IPS DF 6.9 (cell line): ENCODE measurements at regions not wholly inside any gene's neighbourhood (a gene's known extent, or its start where the extent isn't known, plus 50 kb on each side); places are given as distances from the start of the nearest gene placed in this dataset.
"Not testable (repeated sequence)": the region's sequence is repeated elsewhere in the genome, so short reads cannot be mapped to it uniquely, and the experiment has no call there.

Experiments used
- DNase-seq: peaks from one replicate; pipeline ENCODE4 v3.0.0-alpha.2; 2013; ENCODE audit warnings: low read depth, low spot score
- H3K27ac ChIP-seq: one replicate; pipeline ENCODE4 v1.5.1; 2013; ENCODE audit warnings: low read length, control low read depth
- H3K27me3 ChIP-seq: 2 replicates; pipeline ENCODE4 v1.6.1; 2013; ENCODE audit warnings: mild to moderate bottlenecking, low read length; ENCODE audit not compliant: control insufficient read depth, insufficient read depth
- H3K36me3 ChIP-seq: 2 replicates; pipeline ENCODE4 v1.6.1; 2013; ENCODE audit warnings: low read length; ENCODE audit not compliant: control insufficient read depth, insufficient read depth
- H3K4me1 ChIP-seq: 2 replicates; pipeline ENCODE4 v1.6.1; 2013; ENCODE audit warnings: low read length; ENCODE audit not compliant: control insufficient read depth, insufficient read depth
- H3K4me3 ChIP-seq: 2 replicates; pipeline ENCODE4 v1.5.1; 2013; ENCODE audit warnings: mild to moderate bottlenecking, low read length
- H3K9me3 ChIP-seq: 2 replicates; pipeline ENCODE4 v1.6.1; 2013; ENCODE audit warnings: low read length, inconsistent platforms; ENCODE audit not compliant: control insufficient read depth, insufficient read depth
- WGBS: extraction: QIAGEN DNeasy Blood & Tissue Kit; methylation state at CpG from one replicate; pipeline ENCODE4 v1.1.7; 2013; ENCODE audit warnings: mixed read lengths, missing lambda C conversion rate; ENCODE audit not compliant: insufficient read length, insufficient coverage; 5-methylcytosine and 5-hydroxymethylcytosine counted together

- no peak for DNase-seq
- Histone ChIP-seq H3K9me3 (no peaks in the 10 kb centered on the region), H3K4me3 (no peak overlapping the region), H3K27me3 (no peaks in the 10 kb centered on the region), H3K36me3 (no peaks in the 10 kb centered on the region), H3K27ac (no peak overlapping the region), H3K4me1 (no peaks in the 10 kb centered on the region)
- no CpG with 5 or more reads among the region's 6 CpGs for WGBS
Measured at GRCh38 chr3:6035626-6036025, 825.3 kb upstream of the GRM7 start.

GRCh38 chr3:6039971-6040370, 820.9 kb upstream of the GRM7 start:
- Histone ChIP-seq H3K4me3 (no peak overlapping the region), H3K27ac (no peak overlapping the region)

GRCh38 chr3:6041894-6042293, 819.0 kb upstream of the GRM7 start:
- H3K27ac ChIP-seq: no peak overlapping the region
- no peaks in the 10 kb centered on the region for H3K9me3 ChIP-seq
- WGBS: no CpG with 5 or more reads among the region's 1 CpG
- DNase-seq: no peak
- H3K36me3 ChIP-seq: no peaks in the 10 kb centered on the region
- no peak overlapping the region for H3K4me3 ChIP-seq
- no peaks in the 10 kb centered on the region for H3K27me3 ChIP-seq
- no peaks in the 10 kb centered on the region for H3K4me1 ChIP-seq

More at GRCh38 chr3:6039971-6040370, 820.9 kb upstream of the GRM7 start:
- Histone ChIP-seq H3K9me3 (no peaks in the 10 kb centered on the region), H3K27me3 (no peaks in the 10 kb centered on the region), H3K36me3 (no peaks in the 10 kb centered on the region), H3K4me1 (no peaks in the 10 kb centered on the region)
- no peak for DNase-seq
- WGBS: no CpG with 5 or more reads among the region's 3 CpGs

- no peak for DNase-seq
- peaks cover 2% of the 10 kb centered on the region; the same call in 1 of the 2 replicates for H3K9me3 ChIP-seq
- no peaks in the 10 kb centered on the region for H3K4me1 ChIP-seq
- no peak overlapping the region for H3K27ac ChIP-seq
- WGBS: no CpG with 5 or more reads among the region's 2 CpGs
- H3K4me3 ChIP-seq: no peak overlapping the region
- H3K27me3 ChIP-seq: no peaks in the 10 kb centered on the region
- H3K36me3 ChIP-seq: no peaks in the 10 kb centered on the region
Measured at GRCh38 chr3:6047016-6047415, 813.9 kb upstream of the GRM7 start.

- WGBS: no CpG with 5 or more reads among the region's 1 CpG
- no peaks in the 10 kb centered on the region for H3K27me3 ChIP-seq
- no peak overlapping the region for H3K27ac ChIP-seq
- no peak overlapping the region for H3K4me3 ChIP-seq
- H3K4me1 ChIP-seq: no peaks in the 10 kb centered on the region
- H3K36me3 ChIP-seq: no peaks in the 10 kb centered on the region
- H3K9me3 ChIP-seq: no peaks in the 10 kb centered on the region; the same call in 1 of the 2 replicates
- no peak for DNase-seq
Measured at GRCh38 chr3:6060251-6060650, 800.7 kb upstream of the GRM7 start.

- WGBS: no CpG with 5 or more reads among the region's 6 CpGs
- Histone ChIP-seq H3K36me3 (no peaks in the 10 kb centered on the region), H3K4me1 (no peaks in the 10 kb centered on the region), H3K9me3 (no peaks in the 10 kb centered on the region; the same call in 1 of the 2 replicates), H3K27me3 (no peaks in the 10 kb centered on the region), H3K27ac (no peak overlapping the region), H3K4me3 (no peak overlapping the region)
- no peak for DNase-seq
Measured at GRCh38 chr3:6062261-6063187, 798.4 kb upstream of the GRM7 start.

- Histone ChIP-seq H3K4me3 (no peak overlapping the region), H3K27me3 (no peaks in the 10 kb centered on the region), H3K9me3 (no peaks in the 10 kb centered on the region), H3K36me3 (no peaks in the 10 kb centered on the region), H3K27ac (no peak overlapping the region), H3K4me1 (no peaks in the 10 kb centered on the region)
- no CpG with 5 or more reads among the region's 2 CpGs for WGBS
- no peak for DNase-seq
Measured at GRCh38 chr3:6066397-6066796, 794.5 kb upstream of the GRM7 start.

- not testable (repeated sequence) for H3K9me3 ChIP-seq, H3K27ac ChIP-seq, H3K36me3 ChIP-seq, DNase-seq, H3K4me1 ChIP-seq, H3K4me3 ChIP-seq, H3K27me3 ChIP-seq
- no CpG with 5 or more reads among the region's 17 CpGs for WGBS
Measured at GRCh38 chr3:6066868-6067578, 793.9 kb upstream of the GRM7 start.

GRCh38 chr3:6074952-6075351, 786.0 kb upstream of the GRM7 start:
- H3K4me3 ChIP-seq: no peak overlapping the region
- no peaks in the 10 kb centered on the region for H3K36me3 ChIP-seq
- no peak for DNase-seq
- H3K27ac ChIP-seq: no peak overlapping the region
- H3K27me3 ChIP-seq: no peaks in the 10 kb centered on the region
- 0 out of 2 replicates have a peak, but pooled peaks cover 2% of the 10 kb centered on the region for H3K4me1 ChIP-seq
- H3K9me3 ChIP-seq: no peaks in the 10 kb centered on the region; the same call in 1 of the 2 replicates
- WGBS: no CpG with 5 or more reads among the region's 2 CpGs

- no peaks in the 10 kb centered on the region for H3K4me1 ChIP-seq
- DNase-seq: no peak
- H3K4me3 ChIP-seq: no peak overlapping the region
- H3K9me3 ChIP-seq: no peaks in the 10 kb centered on the region; the same call in 1 of the 2 replicates
- no peaks in the 10 kb centered on the region for H3K36me3 ChIP-seq
- WGBS: no CpG with 5 or more reads among the region's 4 CpGs
- H3K27me3 ChIP-seq: no peaks in the 10 kb centered on the region
- H3K27ac ChIP-seq: no peak overlapping the region
Measured at GRCh38 chr3:6078436-6078835, 782.5 kb upstream of the GRM7 start.
